Skeletal muscle tissue (tissue), 3 donors: ENCODE measurements at regions not wholly inside any gene's neighbourhood (a gene's known extent, or its start where the extent isn't known, plus 50 kb on each side); places are given as distances from the start of the nearest gene placed in this dataset.

Experiments
- H3K27ac ChIP-seq: one replicate; pipeline ENCODE4 v1.7.0; 2013; ENCODE audit warnings: mild to moderate bottlenecking, low read depth, low read length, inconsistent platforms
- H3K27me3 ChIP-seq, 3 donors: one replicate each; pipeline ENCODE4 v1.7.0; 2013; ENCODE audit warnings: low read length in 3 of 3; ENCODE audit not compliant: control insufficient read depth in 3 of 3, insufficient read depth in 3 of 3
- H3K36me3 ChIP-seq, 3 donors: one replicate each; pipeline ENCODE4 v1.7.0; 2013; ENCODE audit warnings: low read length in 3 of 3; ENCODE audit not compliant: control insufficient read depth in 3 of 3, insufficient read depth in 3 of 3
- H3K4me1 ChIP-seq, 3 donors: one replicate each; pipeline ENCODE4 v1.7.0; 2013; ENCODE audit warnings: low read length in 3 of 3, mild to moderate bottlenecking in 3 of 3; ENCODE audit not compliant: control insufficient read depth in 3 of 3, insufficient read depth in 3 of 3
- H3K4me3 ChIP-seq, 3 donors: one replicate each; pipeline ENCODE4 v1.7.0; 2013; ENCODE audit warnings: low read length in 3 of 3
- H3K9ac ChIP-seq, 3 donors: one replicate each; pipeline ENCODE4 v1.7.0; 2013; ENCODE audit warnings: low read length in 3 of 3, mild to moderate bottlenecking in 3 of 3, moderate library complexity in 2 of 3, low read depth in 1 of 3
- H3K9me3 ChIP-seq, 3 donors: one replicate each; pipeline ENCODE4 v1.7.0; 2013; ENCODE audit warnings: low read length in 3 of 3; ENCODE audit not compliant: control insufficient read depth in 3 of 3
- donor health status: Osteomylitis.

- no peaks in the 10 kb centered on the region for H3K36me3 ChIP-seq
- peaks cover 0 to 2% (median 0%) of the 10 kb centered on the region in 3 donors for H3K9me3 ChIP-seq
- H3K9ac ChIP-seq = no peak overlapping the region
- H3K4me3 ChIP-seq = no peak overlapping the region
- H3K27me3 ChIP-seq = peaks cover 19 to 25% (median 20%) of the 10 kb centered on the region in 3 donors
- H3K27ac ChIP-seq = no peak overlapping the region
- H3K4me1 ChIP-seq = peaks cover 0 to 1% (median 0%) of the 10 kb centered on the region in 3 donors
These were observed 331.9 kb downstream of the FOXL1 start for GRCh38 chr16:86910161-86910769.

GRCh38 chr16:86911437-86911958 lies 333.1 kb downstream of the FOXL1 start:
- Histone ChIP-seq H3K27ac (no peak overlapping the region), H3K36me3 (no peaks in the 10 kb centered on the region), H3K4me1 (peaks cover 0 to 6% (median 0%) of the 10 kb centered on the region in 3 donors), H3K4me3 (no peak overlapping the region), H3K27me3 (peaks cover 22 to 35% (median 28%) of the 10 kb centered on the region in 3 donors), H3K9me3 (peaks cover 0 to 2% (median 0%) of the 10 kb centered on the region in 3 donors), H3K9ac (no peak overlapping the region)

- Histone ChIP-seq H3K27me3 (peaks cover 22 to 28% (median 27%) of the 10 kb centered on the region in 3 donors), H3K36me3 (no peaks in the 10 kb centered on the region), H3K4me1 (peaks cover 0 to 6% (median 0%) of the 10 kb centered on the region in 3 donors), H3K9me3 (no peaks in the 10 kb centered on the region), H3K27ac (no peak overlapping the region), H3K4me3 (no peak overlapping the region), H3K9ac (no peak overlapping the region)
These were observed 335.5 kb downstream of the FOXL1 start for GRCh38 chr16:86913886-86914285.

GRCh38 chr16:86914876-86915717 lies 336.7 kb downstream of the FOXL1 start:
- Histone ChIP-seq H3K27ac (no peak overlapping the region), H3K27me3 (peaks cover 24 to 39% (median 26%) of the 10 kb centered on the region in 3 donors), H3K4me1 (peaks cover 0 to 6% (median 0%) of the 10 kb centered on the region in 3 donors), H3K36me3 (no peaks in the 10 kb centered on the region), H3K4me3 (no peak overlapping the region), H3K9me3 (no peaks in the 10 kb centered on the region), H3K9ac (no peak overlapping the region)

GRCh38 chr16:86917471-86918365 lies 339.4 kb downstream of the FOXL1 start:
- peaks cover 24 to 53% (median 29%) of the 10 kb centered on the region in 3 donors for H3K27me3 ChIP-seq
- peaks cover 7 to 8% (median 7%) of the 10 kb centered on the region in 3 donors for H3K9me3 ChIP-seq
- no peaks in the 10 kb centered on the region for H3K36me3 ChIP-seq
- no peak overlapping the region for H3K9ac ChIP-seq
- H3K27ac ChIP-seq = no peak overlapping the region
- H3K4me1 ChIP-seq = peaks cover 0 to 6% (median 0%) of the 10 kb centered on the region in 3 donors
- no peak overlapping the region for H3K4me3 ChIP-seq

- H3K36me3 ChIP-seq = no peaks in the 10 kb centered on the region
- no peak overlapping the region for H3K27ac ChIP-seq
- H3K4me1 ChIP-seq = peaks cover 0 to 6% (median 0%) of the 10 kb centered on the region in 3 donors
- no peak overlapping the region for H3K4me3 ChIP-seq
- peaks cover 20 to 57% (median 33%) of the 10 kb centered on the region in 3 donors for H3K27me3 ChIP-seq
- peaks cover 7 to 8% (median 7%) of the 10 kb centered on the region in 3 donors for H3K9me3 ChIP-seq
- no peak overlapping the region for H3K9ac ChIP-seq
These were observed 340.3 kb downstream of the FOXL1 start for GRCh38 chr16:86918637-86919036.

GRCh38 chr16:86919078-86919477 lies 340.7 kb downstream of the FOXL1 start:
- H3K9me3 ChIP-seq = peaks cover 7 to 8% (median 7%) of the 10 kb centered on the region in 3 donors
- H3K36me3 ChIP-seq = no peaks in the 10 kb centered on the region
- peaks cover 22 to 60% (median 38%) of the 10 kb centered on the region in 3 donors for H3K27me3 ChIP-seq
- no peak overlapping the region for H3K27ac ChIP-seq
- H3K9ac ChIP-seq = no peak overlapping the region
- no peak overlapping the region for H3K4me3 ChIP-seq
- H3K4me1 ChIP-seq = peaks cover 0 to 6% (median 0%) of the 10 kb centered on the region in 3 donors

- Histone ChIP-seq H3K27me3 (peaks cover 28 to 61% (median 44%) of the 10 kb centered on the region in 3 donors), H3K9ac (no peak overlapping the region), H3K9me3 (peaks cover 7 to 8% (median 7%) of the 10 kb centered on the region in 3 donors), H3K4me1 (peaks cover 0 to 6% (median 0%) of the 10 kb centered on the region in 3 donors), H3K36me3 (no peaks in the 10 kb centered on the region), H3K4me3 (no peak overlapping the region), H3K27ac (no peak overlapping the region)
These were observed 341.4 kb downstream of the FOXL1 start for GRCh38 chr16:86919578-86920305.

- Histone ChIP-seq H3K36me3 (no peaks in the 10 kb centered on the region), H3K27me3 (peaks cover 37 to 65% (median 44%) of the 10 kb centered on the region in 3 donors), H3K9me3 (peaks cover 7 to 8% (median 7%) of the 10 kb centered on the region in 3 donors), H3K9ac (no peak overlapping the region), H3K27ac (no peak overlapping the region), H3K4me1 (no peaks in the 10 kb centered on the region), H3K4me3 (no peak overlapping the region)
These were observed 342.9 kb downstream of the FOXL1 start for GRCh38 chr16:86921289-86921688.
